ENCODE measurements at regions not wholly inside any gene's neighbourhood (a gene's known extent, or its start where the extent isn't known, plus 50 kb on each side); places are given as distances from the start of the nearest gene placed in this dataset.

- BruUV-seq (replicated peaks), result no TSS peak
- in situ Hi-C loops (cut with MboI), result no loop called here
- DNase-seq (ENCODE audit: low read depth, low spot score), result no peak
- Histone ChIP-seq H3K9me3 (replicated peaks; ENCODE audit: control insufficient read depth, insufficient read depth, low read length) (no peaks in the 10 kb centered on the region), H3K9ac (ENCODE audit: control insufficient read depth, insufficient read depth, low read length) (no peak overlapping the region), H3K4me2 (ENCODE audit: control insufficient read depth, insufficient read depth) (no peak overlapping the region), H3K4me3 (no peak overlapping the region), H4K20me1 (ENCODE audit: control insufficient read depth, insufficient read depth) (no peaks in the 10 kb centered on the region), H3K27me3 (replicated peaks in 1 of 2; ENCODE audit: control insufficient read depth in 2 of 2, insufficient read depth in 2 of 2, low read length in 1 of 2) (no peaks in the 10 kb centered on the region; a peak in 1 of 4 replicates), H3K79me2 (ENCODE audit: control insufficient read depth, insufficient read depth, low read length) (no peaks in the 10 kb centered on the region), H3K4me1 (ENCODE audit: control insufficient read depth, insufficient read depth, low read length) (no peaks in the 10 kb centered on the region), H3K36me3 (ENCODE audit: control insufficient read depth in 2 of 2, insufficient read depth in 2 of 2, low read length in 1 of 2) (no peaks in the 10 kb centered on the region), H2AFZ (ENCODE audit: control insufficient read depth, low read depth, low read length) (no peak overlapping the region), H3K27ac (ENCODE audit: control insufficient read depth, insufficient read depth) (no peak overlapping the region)
- WGBS (ENCODE audit: insufficient coverage, insufficient replicate concordance, low lambda C conversion rate, missing lambda C conversion rate), result 37% methylated on average over 5 of the region's 5 CpGs
- ATAC-seq, result no peak
- ChIA-PET CTCF (no interaction called here), SMC1A (ENCODE audit: uncharacterized antibody, unreplicated experiment) (no interaction called here), RAD21 (ENCODE audit: unreplicated experiment) (no interaction called here), POLR2A (no interaction called here)
- intact Hi-C loops (cut with micrococcal nuclease; ENCODE audit: unreplicated experiment), result no loop called here
- no peak for FAIRE-seq
- TF ChIP-seq IKZF2 (IDR thresholded peaks at IDR 0.05), result no peak
- no peak for TF ChIP-seq GATAD2B (conservative IDR thresholded peaks at IDR 0.05; ENCODE audit: low read depth)
- no peak for TF ChIP-seq WRNIP1 (IDR thresholded peaks at IDR 0.05; ENCODE audit: borderline replicate concordance, low read depth, low read length)
- TF ChIP-seq SP1 (IDR thresholded peaks at IDR 0.05; ENCODE audit: low read depth, low read length), result no peak
- no peak for TF ChIP-seq E2F8 (IDR thresholded peaks at IDR 0.05; ENCODE audit: low read depth, partially characterized antibody)
- no peak for TF ChIP-seq STAT1 (conservative IDR thresholded peaks at IDR 0.05)
- TF ChIP-seq JUND (IDR thresholded peaks at IDR 0.05; ENCODE audit: low read depth, low read length), result no peak
- TF ChIP-seq ZSCAN29 (IDR thresholded peaks at IDR 0.05), result no peak
- TF ChIP-seq DPF2 (IDR thresholded peaks at IDR 0.05), result no peak
- TF ChIP-seq BCLAF1 (IDR thresholded peaks at IDR 0.05), result no peak
- TF ChIP-seq STAT3 (IDR thresholded peaks at IDR 0.05; ENCODE audit: low read depth, low read length), result no peak
These were observed 117.2 kb downstream of the PXDC1 start for GRCh38 chr6:3634280-3634816.

All from GM12878 (cell line).